H4 (cell line): ENCODE measurements at regions not wholly inside any gene's neighbourhood (a gene's known extent, or its start where the extent isn't known, plus 50 kb on each side); places are given as distances from the start of the nearest gene placed in this dataset.

Experiments used
- DNase-seq: peaks from one replicate; pipeline ENCODE4 v3.0.0-alpha.2; 2015; ENCODE audit warnings: low spot score

DNA sequence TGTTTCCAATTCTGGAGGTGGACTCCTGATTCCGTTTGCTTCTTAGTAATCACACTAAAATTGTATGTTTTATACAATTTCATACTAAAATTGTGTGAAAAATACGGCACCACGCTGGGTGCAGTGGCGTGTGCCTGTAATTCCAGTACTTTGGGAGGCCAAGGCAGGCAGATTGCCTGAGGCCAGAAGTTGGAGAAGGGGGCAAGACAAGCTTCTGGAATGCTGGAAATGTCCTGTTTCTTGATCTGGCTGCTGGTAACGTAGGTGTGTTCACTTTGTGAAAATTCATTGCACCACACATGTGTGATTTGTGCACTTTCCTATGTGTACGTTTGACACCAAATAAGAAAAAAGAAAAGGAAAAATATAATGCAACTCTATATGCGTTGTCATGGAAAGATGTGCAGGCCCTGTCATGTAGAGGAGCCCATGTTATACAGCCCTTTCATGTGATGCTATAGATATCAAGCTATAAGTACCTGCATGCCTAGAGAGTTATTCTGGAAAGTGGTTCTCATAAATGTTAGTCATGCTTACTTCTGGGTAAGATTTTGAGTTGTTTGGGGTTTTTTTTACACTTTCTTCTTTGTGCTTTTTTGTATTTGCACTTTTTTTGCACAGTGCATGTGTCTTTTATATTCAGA lies 119.9 kb downstream of the TMEM174 start:
- no peak for DNase-seq

DNA sequence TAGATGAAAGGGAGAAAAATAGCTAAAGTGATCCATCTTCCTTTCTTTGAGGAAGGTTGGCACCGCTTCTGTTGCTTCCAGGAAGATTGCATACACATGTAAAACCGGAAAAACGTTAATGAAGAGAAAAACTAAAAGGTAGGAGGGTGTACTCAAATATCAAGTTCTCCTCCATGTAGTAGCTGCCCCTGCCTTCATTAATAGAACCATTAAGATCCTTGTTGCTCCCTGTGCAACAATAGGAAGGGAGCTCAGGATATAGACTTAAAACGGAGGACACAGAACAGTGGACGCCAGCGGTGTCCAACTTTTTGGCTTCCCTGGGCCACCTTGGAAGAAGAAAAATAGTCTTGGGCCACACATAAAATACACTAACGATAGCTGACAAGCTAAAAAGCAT lies 118.9 kb downstream of the TMEM174 start:
- DNase-seq: no peak

DNA sequence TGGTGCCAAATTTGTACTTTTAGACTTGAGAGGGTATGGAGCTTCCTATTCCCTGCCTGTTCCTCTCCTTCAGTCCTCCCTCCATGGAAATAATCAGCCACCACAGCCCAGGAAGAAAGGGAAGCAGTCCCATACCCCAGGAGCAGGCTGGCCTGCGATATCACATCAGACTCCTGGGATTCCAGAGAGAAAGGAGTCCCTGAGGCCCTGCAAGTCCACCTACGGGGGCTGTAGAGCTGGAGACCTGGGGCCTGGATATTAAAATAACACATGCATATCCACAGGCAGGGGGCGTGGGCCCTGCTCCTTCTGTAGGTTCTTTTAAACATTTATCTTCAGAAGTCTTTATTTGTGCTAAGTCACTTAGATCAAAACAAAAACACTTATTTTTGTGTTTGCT lies 117.2 kb downstream of the TMEM174 start:
- DNase-seq: no peak

DNA sequence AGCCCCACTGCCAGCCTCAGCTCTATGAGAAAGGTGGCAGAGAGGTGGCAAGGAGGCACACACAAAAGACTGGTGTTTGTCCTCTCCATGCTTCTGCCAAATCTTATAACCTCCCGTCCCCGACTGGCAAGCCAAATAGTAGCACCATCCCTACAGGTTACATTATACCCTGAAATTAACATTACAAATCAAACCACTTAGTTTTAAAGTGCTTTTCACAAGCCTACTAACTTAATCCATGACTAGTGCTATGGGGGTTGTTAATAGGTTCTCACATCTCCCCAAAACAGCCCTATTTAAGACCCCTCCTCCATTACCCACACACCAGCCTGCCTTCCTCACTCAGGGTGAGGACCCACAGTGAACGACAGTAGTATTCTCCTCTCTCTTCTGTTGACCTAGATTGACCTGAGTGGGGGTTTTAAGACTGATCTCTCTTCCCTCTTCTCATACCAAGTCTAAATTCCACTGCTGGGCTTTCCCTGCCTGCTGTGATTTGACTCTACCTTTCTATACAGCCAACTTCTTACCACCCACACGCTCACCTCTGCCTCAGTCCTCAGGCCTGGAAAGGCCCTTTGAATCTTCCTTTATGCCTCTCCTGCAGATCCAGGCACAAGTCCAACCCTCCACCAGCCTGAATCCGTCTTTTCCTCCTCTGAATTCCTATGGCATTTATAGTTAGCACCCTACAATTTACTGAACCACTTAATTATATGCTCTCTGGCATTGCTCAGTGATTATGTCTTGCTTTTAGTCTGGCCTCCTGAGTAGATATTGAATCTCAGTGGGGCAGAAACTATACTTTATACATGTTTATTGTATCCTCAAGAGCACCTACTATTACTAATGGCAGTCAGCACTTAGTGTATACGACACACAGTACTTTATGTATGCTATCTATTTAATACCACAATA lies 116.1 kb downstream of the TMEM174 start:
- no peak for DNase-seq

DNA sequence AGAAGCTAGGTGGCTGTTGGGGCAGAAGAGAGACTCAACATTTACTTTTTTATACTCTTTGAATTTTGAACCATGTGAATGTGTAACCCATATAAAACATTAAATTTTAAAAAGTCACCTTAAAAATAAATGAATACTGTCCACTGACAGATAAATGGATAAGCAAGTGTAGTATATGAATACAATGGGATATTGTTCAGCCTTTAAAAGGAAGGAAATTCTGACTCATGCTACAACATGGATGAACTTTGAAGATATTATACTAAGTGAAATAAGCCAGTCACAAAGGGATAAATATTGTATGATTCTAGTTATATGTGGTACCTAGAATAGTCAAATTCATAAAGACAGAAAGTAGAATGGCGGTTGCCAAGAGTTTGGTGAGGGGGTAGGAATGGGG lies 113.9 kb downstream of the TMEM174 start:
- DNase-seq: no peak

DNA sequence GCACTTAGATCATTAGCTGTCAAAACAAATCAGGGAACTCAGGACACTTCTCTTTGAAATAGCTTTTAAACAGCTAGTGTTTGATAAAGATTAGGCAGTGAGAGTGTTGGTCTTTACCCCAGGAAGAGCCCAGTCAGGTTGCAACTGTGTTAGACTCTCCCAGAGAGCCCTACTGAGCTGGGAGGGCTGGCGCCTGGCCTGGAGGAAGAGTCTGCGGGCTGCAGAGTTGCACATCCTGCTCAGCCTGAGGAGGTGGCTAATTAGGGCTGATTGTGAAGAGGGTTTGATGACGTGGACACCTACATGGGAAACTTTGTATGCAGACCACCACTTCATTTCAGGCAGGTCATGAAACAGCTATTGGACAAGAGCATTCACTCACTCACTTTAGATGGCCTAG lies 112.0 kb downstream of the TMEM174 start:
- no peak for DNase-seq

DNA sequence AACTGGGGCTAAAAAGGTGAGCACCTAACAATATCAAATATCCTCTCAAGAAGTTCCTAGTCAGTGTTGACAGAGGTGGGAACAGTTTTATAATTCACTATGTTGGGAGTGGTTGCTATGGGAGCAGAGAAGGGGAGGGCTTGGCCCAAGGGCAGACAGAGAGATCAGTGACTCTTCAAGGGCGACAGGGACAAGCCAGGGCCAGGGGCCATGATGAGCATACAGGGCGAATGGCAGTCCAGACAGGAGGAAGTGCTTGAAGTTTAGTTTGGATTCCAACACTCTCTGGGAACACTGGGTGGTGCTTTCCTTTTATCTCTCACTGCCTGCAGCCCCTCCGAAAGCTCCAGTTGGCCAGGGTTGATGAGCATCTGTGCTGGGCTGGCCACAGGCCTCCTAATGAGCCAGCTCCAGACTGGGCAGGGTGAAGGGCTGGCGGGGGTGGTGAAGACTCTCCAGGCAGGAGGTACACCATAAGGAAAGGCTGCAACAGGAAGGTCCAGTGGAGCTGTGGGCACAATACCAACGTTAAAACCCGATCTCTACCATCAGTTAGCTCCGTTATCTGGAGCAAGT lies 111.3 kb downstream of the TMEM174 start:
- no peak for DNase-seq

DNA sequence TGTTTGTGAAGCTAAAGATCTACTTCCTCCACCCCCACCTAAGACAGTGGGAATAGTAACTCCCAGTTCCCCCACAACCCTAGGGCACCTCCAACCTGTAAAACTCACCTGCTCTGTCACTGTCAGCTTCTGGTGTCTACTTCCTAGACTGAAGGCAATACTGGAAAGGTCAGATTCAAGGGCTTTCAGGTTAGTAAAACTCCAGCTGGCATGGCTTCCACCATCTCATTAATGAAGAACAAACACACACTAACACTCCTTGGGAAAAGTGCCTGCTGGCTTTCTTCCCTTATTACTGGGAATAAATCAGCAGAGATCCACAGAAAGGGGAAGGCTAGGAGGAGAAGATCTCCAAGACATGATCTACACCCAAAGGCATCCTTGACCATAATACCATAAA lies 109.9 kb downstream of the TMEM174 start:
- no peak for DNase-seq

DNA sequence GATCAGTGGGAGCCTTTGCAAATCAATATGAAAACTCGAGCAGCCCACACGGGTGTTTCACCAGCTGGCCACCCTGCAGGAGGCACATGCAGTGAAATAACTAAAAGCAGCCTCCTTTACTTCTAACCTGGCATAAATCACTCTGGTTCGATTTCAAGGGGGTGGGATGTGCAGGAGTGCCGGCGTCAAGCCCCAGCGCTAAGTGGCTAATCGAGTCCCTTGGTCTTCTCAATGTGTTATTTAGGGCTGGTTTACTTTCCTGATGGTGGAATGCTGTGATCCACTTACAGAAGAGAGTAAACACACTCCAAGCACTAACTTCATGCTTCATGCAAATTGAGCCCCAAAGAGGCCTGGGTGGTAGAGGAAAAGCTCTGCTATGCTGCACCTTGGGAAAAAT lies 109.4 kb downstream of the TMEM174 start:
- no peak for DNase-seq

DNA sequence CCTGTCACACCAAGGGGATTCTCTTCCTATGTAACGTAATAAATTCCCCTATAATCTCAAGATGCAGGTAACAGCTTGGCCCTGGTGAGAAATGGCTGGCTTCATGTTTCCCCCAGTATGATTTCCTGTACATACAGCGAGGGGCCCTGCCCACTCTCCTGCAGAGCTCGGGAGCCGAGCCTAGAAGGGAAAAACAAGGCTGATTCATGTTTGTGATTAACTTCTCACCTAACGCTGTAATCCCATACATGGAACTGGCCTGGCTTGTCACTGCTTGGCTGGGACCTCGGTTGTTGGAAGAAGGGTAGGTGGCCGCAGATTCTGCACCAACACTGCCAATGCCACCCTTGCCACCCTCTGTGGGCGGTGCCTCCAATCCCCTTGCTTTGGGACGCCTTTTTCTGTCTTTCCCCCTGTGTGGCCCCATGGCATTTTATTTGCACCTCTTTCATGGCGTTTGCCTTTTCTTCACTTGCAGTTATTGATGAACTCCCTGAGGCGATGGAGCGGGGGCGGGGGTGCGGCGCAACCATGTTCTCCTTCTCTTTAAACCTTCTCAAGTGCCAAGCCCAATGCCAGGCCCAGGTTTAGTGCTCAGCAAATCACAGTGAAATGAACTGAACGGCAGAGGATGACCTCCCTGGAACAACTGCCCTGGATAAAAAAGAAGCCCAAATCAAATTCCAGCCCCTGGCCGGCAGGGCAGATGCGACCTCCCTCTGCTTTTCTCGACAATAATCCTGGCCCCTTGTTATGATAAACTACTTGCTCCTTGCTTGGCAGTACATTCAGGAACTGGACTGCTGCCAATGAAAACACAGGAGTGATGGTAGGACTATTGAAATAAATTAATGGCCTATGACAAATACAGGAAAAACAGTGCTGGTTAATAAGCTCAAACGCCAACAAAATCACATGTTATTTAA lies 108.1 kb downstream of the TMEM174 start:
- peak; percentile 46 for DNase-seq

DNA sequence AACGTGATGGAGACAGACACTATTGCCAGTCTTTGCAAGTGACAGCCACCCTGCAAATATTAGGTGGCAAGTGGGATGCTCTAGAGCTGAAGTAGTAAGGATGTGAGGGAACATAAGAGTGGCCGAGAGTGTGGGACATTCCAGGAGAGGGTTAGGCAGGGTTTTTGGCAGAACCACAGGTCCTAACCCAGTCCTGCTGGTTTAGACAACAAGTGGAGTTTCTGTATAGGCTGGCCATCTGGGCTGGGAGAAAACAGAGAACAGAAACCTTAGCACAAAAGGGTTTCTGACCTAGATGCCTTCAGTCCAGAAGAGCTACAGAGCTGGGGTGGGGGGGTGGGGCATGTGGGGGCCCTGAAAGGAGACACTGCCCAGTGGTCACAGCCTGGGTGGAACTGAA lies 107.4 kb downstream of the TMEM174 start:
- no peak for DNase-seq

DNA sequence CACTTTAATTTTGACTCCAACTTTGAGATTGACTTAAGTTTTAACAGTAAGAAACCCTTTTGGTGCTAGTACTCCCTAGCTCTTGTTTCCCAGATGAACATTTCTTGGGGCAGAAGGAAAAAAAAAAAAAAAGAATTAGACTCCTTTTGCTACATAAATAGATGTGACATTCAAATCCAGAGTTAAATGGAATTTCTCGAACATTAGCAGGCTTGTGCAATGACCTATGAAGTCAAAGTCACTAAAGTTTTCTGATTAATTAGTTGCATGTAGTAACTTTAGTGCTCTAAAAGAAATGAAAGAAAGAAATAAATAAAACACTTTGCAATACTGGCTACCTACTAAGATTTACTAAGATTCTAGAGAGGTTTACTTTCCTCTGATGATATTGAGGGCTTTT lies 106.8 kb downstream of the TMEM174 start:
- no peak for DNase-seq

DNA sequence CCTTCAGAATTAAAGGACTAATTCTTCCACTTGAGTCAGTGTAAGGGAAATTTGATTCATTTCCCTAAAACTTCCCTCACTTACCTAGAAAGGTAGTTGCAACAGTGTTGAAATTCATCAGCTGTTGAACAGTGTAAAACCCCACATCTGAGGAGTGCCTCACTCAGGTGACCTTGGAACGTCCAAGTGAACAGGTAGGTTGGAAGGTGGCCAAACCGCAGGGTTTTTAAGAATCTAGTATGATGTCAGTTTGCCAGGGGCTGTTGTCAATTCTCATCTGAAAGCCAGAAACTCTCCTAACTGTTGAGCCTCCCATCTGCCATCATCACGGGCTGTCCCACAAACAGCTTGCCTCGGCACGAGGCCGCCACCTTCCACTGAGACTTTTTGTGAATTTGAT lies 105.7 kb downstream of the TMEM174 start:
- no peak for DNase-seq

DNA sequence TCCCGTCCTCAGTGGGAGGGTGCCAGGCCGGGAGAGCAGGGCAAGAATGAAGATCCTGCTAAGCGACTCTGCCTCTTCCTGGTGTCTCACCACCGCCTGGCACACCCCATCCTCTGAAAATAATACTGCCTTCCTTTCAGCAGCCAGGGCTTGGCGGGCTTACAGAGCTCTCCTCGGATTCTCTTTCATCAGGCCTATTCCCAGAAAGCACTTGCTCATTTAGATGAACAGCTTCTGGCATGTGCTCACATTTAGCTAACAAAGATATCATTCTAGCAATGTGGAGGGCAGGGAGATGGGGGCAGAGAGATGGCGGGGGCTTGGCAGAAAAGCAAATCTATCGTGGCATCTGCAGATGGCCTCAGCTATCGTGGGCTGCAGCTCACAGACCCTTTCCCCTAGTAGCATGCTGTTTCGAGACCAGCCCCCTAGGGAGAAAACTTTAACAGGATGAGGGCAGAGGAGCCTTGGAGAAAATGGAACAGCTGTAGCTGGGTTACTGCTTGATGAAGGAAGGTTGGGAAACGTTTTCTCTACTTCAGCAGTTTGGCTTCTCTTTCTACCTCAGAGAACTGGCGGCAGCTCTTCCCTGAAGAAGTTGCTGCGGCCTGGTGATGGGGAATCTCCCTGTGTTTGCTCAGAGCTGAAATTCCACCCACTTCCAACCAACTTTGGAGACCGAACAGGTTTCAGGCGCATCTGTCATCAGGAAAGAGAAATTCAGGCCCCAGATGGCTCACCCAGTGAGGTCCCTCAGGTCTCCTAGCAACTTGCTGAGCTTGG lies 102.1 kb downstream of the TMEM174 start:
- DNase-seq: no peak

DNA sequence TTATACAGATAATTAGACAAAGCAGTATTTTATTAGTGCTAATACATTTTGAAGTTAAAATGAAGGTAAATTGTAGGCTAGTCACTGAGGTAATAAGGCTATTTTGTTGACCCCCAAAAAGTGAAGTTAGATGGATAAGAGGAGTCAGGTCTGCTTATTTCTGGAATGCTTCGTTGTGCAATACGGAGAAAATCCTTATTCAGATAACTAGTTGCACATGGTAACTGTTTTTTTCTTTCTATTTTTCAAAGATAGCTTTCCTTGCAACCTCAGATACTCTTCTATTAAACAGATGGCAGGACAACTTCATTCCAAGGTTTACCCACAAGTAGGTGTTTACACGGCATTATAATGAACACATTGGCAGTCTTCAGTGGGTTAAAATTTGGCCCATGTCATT lies 101.1 kb downstream of the TMEM174 start:
- DNase-seq: no peak

DNA sequence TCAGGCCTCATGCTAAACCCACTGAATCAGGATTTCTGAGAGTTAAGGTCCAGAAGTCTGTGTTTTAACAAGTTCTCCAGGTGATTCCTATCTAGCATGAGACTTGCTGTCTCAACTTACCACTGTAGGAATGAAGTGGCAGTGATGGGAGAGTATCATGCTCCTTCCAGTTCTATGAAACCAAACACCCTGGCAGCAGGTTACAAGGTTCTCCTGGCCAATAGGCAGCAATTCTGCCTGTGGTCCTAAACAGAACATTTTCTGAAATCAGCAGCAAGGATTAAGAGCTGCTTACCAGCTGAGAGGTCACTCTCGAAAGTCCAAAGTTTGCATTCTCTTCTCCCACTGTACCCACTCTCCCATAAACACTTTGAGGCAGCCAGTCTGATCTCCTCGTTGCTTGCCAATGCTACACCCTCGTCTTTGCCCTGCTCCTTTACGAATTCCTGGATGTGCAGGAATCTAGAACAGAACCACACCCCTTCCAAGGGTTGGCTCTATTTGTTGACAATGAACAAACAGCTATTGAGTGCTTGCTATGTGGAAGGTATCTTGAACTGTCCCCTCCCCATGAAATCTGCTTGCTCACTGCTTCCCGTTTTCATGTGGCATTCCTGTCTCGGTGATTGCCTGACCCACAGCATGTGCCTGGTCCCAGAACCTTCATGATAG lies 100.5 kb downstream of the TMEM174 start:
- no peak for DNase-seq

DNA sequence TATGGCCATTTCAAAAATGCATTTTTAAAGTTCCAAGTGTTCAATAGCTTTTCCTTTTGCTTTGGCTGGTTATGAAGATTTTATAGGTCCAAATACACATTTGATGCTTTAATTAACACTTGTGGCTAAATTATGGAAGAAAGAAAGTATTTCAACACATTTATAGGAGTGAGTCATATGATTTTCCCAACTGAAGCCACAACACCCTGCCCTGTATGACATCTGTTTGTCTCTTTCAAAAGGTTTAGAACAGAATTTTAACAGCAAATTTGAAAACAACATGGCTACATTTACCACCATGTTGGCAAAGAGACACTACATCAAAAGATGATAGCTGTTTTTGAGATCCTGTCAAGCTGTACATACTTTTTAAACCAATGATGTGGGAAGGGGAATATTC lies 99.4 kb downstream of the TMEM174 start:
- DNase-seq: no peak

DNA sequence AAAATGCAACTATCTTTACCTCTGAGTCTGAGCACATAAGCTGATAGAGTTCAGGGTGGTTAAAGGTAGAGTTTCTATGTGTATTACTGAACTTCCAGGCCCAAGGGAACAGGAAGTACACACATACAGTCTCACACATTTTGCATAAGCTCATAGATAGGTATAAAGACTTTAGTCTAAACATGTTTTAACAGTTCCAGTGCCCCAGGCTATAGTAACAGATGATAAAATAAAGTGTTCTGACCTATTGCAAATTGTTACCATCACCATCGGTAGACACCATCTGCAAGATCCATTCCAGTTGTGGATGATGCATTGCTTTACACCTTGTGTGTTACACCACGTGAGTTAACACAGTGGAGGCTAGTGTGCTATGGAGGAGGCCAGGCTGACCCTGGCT lies 95.8 kb downstream of the TMEM174 start:
- DNase-seq: no peak

DNA sequence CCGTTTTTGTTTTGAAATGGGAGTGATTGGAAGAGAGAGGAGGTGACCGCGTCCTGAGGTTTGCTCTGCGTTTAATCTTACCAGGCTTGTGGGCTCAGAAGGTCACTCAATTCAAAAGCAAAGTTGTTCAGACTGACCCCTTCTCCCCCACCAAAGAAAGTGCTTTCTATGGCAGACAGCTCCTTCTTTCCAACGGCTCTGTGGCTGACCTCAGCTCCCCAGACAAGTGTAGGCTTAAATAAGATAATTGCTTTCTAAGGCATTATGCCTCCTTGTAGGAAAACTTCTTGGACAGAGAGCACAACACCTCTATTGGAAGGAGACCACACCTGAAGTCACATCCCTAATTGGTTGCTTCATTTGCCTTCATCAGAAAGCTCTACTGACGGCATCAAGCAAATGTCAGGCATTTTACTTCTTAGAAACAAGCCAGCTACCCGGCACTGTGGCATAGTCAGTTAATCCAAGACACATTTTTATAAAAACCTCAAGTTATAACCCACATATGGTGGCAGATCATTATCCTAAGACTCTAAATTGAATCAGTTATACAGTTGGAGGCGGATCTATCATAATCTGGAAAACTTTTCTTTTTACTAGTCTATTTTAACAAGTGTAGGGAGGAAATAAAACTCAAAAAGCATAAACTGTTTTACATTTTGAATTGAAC lies 94.9 kb downstream of the TMEM174 start:
- DNase-seq: no peak
